GM12891 (cell line): ENCODE measurements at regions not wholly inside any gene's neighbourhood (a gene's known extent, or its start where the extent isn't known, plus 50 kb on each side); places are given as distances from the start of the nearest gene placed in this dataset.

Experiments used
- POLR2A ChIP-seq: IDR thresholded peaks from 2 replicates; pipeline ENCODE4 v1.6.1; 2011; ENCODE audit warnings: low read depth, low read length, control low read depth
- POLR2AphosphoS5 ChIP-seq: IDR thresholded peaks from 2 replicates; pipeline ENCODE4 v1.6.1; 2011; ENCODE audit warnings: low read depth, low read length, control low read depth
- SPI1 ChIP-seq: IDR thresholded peaks from 2 replicates; pipeline ENCODE4 v1.6.1; 2011; ENCODE audit warnings: low read depth, low read length, control low read depth

- TF ChIP-seq POLR2AphosphoS5: no peak
- no peak for TF ChIP-seq SPI1
- TF ChIP-seq POLR2A: no peak
Observed at GRCh38 chr9:103210607-103211006, 215.5 kb downstream of the CYLC2 start.
